ENCODE measurements at regions not wholly inside any gene's neighbourhood (a gene's known extent, or its start where the extent isn't known, plus 50 kb on each side); places are given as distances from the start of the nearest gene placed in this dataset.
"Not testable (repeated sequence)": the region's sequence is repeated elsewhere in the genome, so short reads cannot be mapped to it uniquely, and the experiment has no call there.

DNA sequence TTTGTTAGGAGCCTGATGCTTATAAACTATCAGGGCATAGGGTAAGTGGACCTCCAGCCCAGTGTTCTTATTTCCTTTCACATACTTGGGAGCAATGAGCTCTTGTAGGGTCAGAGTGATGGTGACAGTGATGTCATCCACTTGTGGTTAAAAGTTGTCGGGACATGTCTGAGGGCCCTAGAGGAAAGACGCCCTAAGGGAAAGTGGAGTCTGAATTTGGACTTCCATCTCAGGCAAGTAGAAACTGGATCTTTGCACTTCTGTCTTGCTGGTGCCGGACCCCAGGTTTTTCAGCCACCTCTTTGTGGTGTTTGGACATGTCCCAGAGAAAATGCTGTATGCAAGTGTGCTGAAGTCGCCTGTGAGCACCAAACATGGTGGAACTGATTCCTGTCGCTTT lies 900.5 kb downstream of the C6orf118 start:
- no peak for DNase-seq (ENCODE audit: low read depth in 4 of 4, low spot score in 1 of 4)

DNA sequence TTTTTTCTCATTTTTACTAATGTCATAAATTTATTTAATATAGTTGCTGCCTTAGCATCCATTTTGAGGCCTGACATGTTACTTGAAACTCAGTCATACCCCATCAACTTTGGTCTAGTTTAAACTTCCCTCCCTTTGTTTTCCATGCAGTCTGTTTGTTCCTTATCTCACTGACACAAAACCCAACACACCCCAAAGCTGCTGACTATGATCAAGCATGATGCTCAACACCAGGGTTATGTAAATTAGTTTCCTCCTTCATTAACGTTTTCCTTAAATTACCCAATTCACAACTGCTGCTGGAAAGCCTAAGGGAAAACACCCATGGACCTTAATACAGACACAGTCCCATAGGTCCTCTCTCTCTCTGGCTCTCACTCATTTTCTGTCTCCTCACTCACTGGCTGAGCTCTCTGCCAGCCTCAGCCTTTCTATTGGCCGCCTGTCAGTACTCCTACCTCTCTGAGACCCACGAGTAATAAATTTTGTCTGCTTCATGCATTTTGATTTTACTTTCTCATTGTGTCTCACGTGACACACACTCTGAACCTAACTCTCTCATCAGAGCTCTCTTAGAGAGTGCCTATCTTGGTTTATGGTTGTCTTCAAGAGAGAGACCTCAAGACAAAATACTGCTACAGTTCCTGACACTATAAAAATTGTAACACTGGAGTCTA lies 904.5 kb downstream of the C6orf118 start:
- no peak for DNase-seq (ENCODE audit: low read depth in 4 of 4, low spot score in 1 of 4)

GRCh38 chr6:164401871-164402270 lies 907.5 kb downstream of the C6orf118 start:
- DNase-seq (ENCODE audit: low read depth in 4 of 4, low spot score in 1 of 4), result no peak

- no peak for DNase-seq (ENCODE audit: low read depth in 4 of 4, low spot score in 1 of 4)
Measured at GRCh38 chr6:164398647-164399046, 910.8 kb downstream of the C6orf118 start.

DNA sequence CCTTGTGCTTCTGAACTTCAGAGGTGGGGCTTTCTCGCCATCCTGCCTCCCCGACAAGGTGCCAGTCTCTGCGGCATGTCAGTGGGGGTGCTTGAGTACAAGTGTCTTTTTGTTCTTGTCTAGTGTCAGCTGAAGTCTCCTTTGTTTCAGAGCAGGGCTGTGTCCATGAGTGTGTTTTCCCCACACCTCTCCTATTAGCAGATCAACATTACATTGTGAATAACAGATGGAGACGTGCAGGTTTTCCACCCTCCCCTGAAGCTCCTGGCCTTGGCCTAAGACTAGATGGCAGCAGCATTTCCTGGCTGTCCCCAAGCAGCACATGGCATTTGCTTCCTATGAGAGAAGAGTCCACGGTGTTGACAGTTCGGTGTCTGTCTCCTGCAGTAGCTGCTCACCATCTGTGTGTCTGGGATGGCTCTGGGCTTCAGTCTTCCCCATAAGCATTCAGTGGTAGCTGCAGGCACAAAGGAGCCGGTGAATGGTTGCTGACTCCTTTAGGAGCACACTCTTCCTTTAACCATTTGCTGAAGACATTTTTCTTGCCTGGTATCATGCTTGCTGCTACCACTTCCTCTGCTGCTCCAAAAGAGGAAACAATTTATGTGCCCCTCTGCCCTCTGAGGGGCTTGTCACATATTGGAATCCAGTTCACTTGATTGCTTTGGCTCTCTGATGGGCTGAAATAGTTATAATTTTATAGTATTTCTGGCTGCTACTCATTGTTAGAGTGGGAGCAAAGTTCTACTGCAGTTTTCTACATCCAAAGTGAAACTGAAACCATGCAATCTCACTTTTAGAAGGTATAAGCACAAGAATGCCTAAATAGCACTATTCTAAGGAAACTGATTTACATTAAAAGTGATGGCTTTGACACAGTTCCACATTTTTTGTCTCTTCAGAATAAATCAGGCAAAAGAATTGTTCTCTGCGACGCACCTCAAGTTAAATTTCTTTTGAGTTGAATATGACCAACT lies 913.0 kb downstream of the C6orf118 start:
- no peak for DNase-seq (ENCODE audit: low read depth in 4 of 4, low spot score in 1 of 4)

GRCh38 chr6:164379795-164380194 lies 929.6 kb downstream of the C6orf118 start:
- no peak for DNase-seq (ENCODE audit: low read depth in 4 of 4, low spot score in 1 of 4)

DNA sequence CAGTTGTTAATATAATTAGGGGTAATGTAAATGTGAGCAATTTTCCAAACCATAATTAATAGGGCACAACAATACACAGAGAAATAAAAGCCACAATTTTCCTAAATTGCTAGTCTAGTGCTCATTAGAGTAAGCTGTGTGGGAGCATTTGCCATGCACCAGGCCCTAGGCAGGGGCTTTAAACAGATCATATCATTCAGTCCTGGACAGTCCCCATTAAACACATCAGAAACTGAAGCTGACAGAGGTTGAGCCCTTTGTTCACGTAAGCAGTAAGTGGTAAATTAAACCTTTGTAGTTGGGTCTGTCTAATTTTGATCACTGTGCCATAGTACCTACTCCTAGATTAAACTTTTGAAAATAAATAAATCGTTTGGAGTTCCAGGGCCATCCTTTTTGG lies 931.1 kb downstream of the C6orf118 start:
- DNase-seq (ENCODE audit: low read depth in 4 of 4, low spot score in 1 of 4), result no peak

GRCh38 chr6:164377348-164377918 lies 932.0 kb downstream of the C6orf118 start:
- no peak for DNase-seq (ENCODE audit: low read depth in 4 of 4, low spot score in 1 of 4)

DNA sequence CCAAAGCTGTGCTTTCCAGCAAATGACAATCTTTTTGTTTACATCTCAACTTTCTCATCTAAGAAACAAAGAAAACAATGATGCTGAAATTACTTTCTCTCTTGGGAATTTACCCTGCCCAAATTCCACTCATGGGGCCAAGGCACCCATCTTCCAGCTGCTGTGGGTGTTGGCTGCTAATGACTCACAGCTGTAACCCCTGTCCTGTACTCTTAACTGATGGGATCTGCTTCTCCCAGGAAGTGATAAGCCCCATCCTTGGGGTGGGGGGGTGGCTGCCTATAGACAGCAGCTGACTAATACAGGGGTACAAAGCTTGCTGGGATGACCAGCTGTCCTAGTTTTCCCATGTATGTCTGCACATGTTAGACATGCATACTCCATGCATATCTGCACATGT lies 938.6 kb downstream of the C6orf118 start:
- DNase-seq (ENCODE audit: low read depth in 4 of 4, low spot score in 1 of 4), result no peak

DNA sequence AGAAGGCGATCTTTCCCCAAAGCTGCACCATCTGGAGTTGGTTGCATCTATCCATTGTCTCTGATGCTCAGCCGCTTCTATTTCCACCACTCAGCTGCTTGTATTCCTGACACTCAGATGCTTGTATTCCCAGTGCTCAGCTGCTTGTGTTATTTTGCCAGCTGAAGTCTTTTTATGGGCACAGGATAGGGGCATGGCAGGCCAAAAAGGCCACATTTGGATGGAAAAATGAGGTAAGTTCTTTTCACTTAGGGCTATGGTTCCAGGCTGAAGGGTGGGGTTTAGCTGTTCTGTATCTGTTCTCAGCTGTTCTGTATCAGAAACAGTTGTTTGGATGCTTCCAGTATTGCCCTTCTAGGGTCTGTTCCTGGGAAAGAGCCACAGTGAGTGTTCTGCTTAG lies 944.9 kb downstream of the QKI start:
- no peak for DNase-seq (ENCODE audit: low read depth in 4 of 4, low spot score in 1 of 4)

DNA sequence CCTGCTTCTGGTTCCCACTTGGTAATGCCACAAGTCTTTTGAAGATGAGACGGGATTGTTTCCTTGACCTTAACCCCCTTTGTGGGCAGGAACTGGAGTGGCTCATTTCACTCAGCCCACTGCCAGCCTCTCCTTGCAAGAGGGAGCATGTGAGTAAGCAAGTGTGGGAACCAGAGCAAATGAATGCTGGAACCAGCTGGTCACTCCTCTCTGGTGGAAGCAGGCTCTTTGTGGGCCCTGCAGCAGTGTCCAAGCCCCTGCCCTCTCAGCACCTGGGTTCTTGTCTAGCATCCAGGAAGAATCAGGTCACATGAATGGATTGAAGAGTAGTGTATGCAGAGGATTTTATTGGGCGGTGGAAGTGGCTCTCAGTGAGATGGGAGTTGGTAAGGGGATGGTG lies 944.5 kb downstream of the QKI start:
- DNase-seq (ENCODE audit: low read depth in 4 of 4, low spot score in 1 of 4), result no peak

- no peak for DNase-seq (ENCODE audit: low read depth in 4 of 4, low spot score in 1 of 4)
Measured at GRCh38 chr6:164356814-164357213, 942.3 kb downstream of the QKI start.

DNA sequence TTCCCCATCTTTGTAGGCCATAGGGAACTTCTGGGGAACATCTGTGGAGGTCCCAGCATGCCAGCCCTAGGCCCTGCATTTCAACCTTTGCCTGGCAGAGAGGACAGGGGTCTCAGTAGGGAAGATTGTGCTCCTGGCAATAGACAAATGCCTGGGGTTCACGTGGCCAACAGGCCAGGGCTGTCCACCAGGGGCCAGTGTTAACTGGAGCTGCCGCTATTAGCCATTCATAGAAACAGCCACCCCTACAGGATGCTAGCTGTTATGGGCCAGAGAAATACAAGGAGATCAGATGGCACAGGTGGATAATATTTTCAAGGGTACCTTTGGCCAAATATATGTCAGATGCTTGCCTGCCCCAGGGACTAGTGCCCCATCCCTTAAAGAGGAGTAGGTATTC lies 932.9 kb downstream of the QKI start:
- DNase-seq (ENCODE audit: low read depth in 4 of 4, low spot score in 1 of 4), result no peak

GRCh38 chr6:164346631-164347030 lies 932.1 kb downstream of the QKI start:
- DNase-seq (ENCODE audit: low read depth in 4 of 4, low spot score in 1 of 4), result no peak

DNA sequence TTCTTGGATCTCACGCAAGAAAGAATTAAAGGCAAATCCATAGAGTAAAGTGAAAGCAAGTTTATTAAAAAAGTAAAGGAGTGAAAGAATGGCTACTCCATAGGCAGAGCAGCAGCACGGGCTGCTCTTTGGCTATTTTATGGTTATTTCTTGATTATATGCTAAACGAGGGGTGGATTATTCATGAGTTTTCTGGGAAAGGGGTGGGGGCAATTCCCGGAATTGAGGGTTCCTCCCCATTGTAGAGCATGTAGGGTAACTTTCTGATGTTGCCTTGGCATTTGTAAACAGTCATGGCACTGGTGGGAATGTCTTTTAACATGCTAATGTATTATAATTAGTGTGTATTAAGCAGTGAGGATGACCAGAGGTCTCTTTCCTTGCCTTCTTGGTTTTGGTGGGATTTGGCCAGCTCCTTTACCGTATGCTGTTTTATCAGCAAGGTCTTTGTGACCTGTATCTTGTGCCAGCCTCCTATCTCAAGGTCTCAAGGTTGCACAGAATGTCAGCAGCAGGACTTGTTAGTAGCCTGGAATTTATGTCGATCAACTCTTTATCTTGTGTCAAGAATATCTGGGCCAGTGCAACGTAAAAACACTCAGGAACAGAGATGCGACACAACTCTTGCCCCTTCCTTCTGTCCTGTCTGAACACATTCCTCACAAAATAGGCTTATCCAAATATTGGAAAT lies 931.4 kb downstream of the QKI start:
- DNase-seq (ENCODE audit: low read depth in 4 of 4, low spot score in 1 of 4), result no peak

- DNase-seq (ENCODE audit: low read depth in 4 of 4, low spot score in 1 of 4), result no peak
Measured at GRCh38 chr6:164345327-164345726, 930.8 kb downstream of the QKI start.

DNA sequence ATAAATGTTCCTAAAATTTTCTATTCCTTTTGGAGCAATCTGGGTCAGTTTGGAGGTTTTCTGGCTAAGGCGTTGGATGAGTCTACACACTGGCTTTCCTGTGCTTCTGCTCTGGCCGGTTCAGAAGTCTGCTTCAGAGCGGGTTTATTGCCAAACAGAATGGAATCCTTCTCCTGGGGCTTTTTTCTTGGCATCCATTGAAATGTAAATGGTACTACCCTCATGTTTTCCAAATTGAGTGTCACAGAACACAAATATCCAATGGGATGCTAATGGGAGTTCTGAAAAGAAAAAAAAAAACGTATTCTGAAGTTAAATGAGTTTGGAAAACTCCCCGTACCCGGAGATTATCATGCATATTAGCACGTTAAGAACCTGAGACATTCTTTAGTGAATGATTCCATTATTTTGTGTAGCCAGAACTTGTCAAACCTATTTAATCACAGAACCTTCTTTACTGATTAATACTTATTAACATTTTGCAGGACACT lies 930.3 kb downstream of the QKI start:
- DNase-seq (ENCODE audit: low read depth in 4 of 4, low spot score in 1 of 4), result no peak

- DNase-seq (ENCODE audit: low read depth in 4 of 4, low spot score in 1 of 4), result not testable (repeated sequence)
Measured at GRCh38 chr6:164339442-164339841, 924.9 kb downstream of the QKI start.

DNA sequence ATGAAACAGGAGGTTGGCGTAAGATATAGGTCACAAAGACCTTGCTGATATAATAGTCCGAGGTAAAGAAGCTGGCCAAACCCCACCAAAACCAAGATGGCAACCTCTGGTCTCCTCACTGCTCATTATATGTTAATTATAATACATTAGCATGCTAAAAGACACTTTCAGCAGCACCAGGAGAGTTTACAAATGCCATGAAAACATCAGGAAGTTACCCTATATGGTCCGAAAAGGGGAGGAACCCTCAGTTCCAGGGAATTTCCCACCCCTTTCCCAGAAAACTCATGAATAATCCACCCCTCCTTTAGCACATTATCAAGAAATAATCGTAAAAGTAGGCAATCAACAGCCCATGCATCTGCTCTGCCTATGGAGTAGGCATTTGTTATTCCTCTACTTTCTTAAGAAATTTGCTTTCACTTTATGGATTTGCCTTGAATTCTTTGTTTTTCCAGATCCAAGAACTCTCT lies 923.4 kb downstream of the QKI start:
- DNase-seq (ENCODE audit: low read depth in 4 of 4, low spot score in 1 of 4), result no peak

- DNase-seq (ENCODE audit: low read depth in 4 of 4, low spot score in 1 of 4), result no peak
Measured at GRCh38 chr6:164337024-164337924, 922.8 kb downstream of the QKI start.
